ENCODE measurements at regions not wholly inside any gene's neighbourhood (a gene's known extent, or its start where the extent isn't known, plus 50 kb on each side); places are given as distances from the start of the nearest gene placed in this dataset.

GRCh38 chr7:117974891-117975290 is 101.7 kb upstream of the CTTNBP2 start:
- no peak for DNase-seq

- no peak for DNase-seq
These were observed 102.2 kb upstream of the CTTNBP2 start for GRCh38 chr7:117975476-117975875.

GRCh38 chr7:117979954-117980497 is 106.8 kb upstream of the CTTNBP2 start:
- no peak for DNase-seq

GRCh38 chr7:117982071-117983055 is 109.1 kb upstream of the CTTNBP2 start:
- DNase-seq = no peak

- no peak for DNase-seq
These were observed 113.5 kb upstream of the CTTNBP2 start for GRCh38 chr7:117986645-117987269.

- no peak for DNase-seq
These were observed 117.6 kb upstream of the CTTNBP2 start for GRCh38 chr7:117990834-117991233.

GRCh38 chr7:117992635-117993376 is 119.6 kb upstream of the CTTNBP2 start:
- DNase-seq = no peak

- DNase-seq = no peak
These were observed 120.2 kb upstream of the CTTNBP2 start for GRCh38 chr7:117993377-117994003.

- no peak for DNase-seq
These were observed 122.8 kb upstream of the CTTNBP2 start for GRCh38 chr7:117995850-117996650.

GRCh38 chr7:117997862-117998825 is 124.9 kb upstream of the CTTNBP2 start:
- no peak for DNase-seq

GRCh38 chr7:118000480-118001202 is 127.4 kb upstream of the CTTNBP2 start:
- DNase-seq = no peak

GRCh38 chr7:118003476-118003875 is 130.2 kb upstream of the CTTNBP2 start:
- DNase-seq = no peak

- DNase-seq = no peak
These were observed 131.8 kb upstream of the CTTNBP2 start for GRCh38 chr7:118005026-118005425.

- DNase-seq = no peak
These were observed 133.7 kb upstream of the CTTNBP2 start for GRCh38 chr7:118006979-118007378.

- DNase-seq = no peak
These were observed 136.2 kb upstream of the CTTNBP2 start for GRCh38 chr7:118009419-118009818.

- no peak for DNase-seq
These were observed 138.4 kb upstream of the CTTNBP2 start for GRCh38 chr7:118011652-118012051.

- no peak for DNase-seq
These were observed 140.2 kb upstream of the CTTNBP2 start for GRCh38 chr7:118013252-118014010.

GRCh38 chr7:118022546-118022945 is 149.3 kb upstream of the CTTNBP2 start:
- no peak for DNase-seq

- DNase-seq = no peak
These were observed 153.6 kb upstream of the CTTNBP2 start for GRCh38 chr7:118026791-118027190.
